ENCODE measurements at regions not wholly inside any gene's neighbourhood (a gene's known extent, or its start where the extent isn't known, plus 50 kb on each side); places are given as distances from the start of the nearest gene placed in this dataset.

DNA sequence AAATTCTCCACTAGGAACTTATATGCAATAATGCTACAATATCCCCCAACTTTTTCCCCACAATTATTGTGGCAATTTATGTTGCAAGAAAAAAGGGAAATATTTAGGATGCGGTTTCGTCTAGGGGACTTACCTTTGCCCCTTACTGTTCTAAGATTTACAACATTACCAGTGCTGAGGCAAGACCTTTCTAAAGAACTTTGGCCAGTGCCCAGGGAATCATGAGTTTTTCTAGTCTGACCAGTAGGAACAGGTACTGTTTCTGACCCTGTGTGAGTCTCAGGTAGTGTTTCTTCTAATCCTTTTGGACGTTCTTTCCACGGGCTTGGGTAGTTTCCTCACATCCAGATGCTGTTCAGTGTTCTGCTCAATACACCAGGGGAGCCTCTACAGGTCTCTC, 373.7 kb downstream of the HAPSTR1 start:
- Histone ChIP-seq H3K27ac (ENCODE audit: insufficient read depth, low read depth, low read length) (no peak overlapping the region), H3K4me2 (ENCODE audit: insufficient read depth, low read length) (no peak overlapping the region), H3K4me1 (ENCODE audit: control insufficient read depth, extremely low read depth, insufficient read depth, low read length) (no peaks in the 10 kb centered on the region), H4K20me1 (replicated peaks; ENCODE audit: control insufficient read depth, extremely low read depth, insufficient read depth, low read length) (no peaks in the 10 kb centered on the region), H3K9ac (replicated peaks; ENCODE audit: extremely low read depth, insufficient read depth, low read length) (no peak overlapping the region), H3K9me1 (replicated peaks; ENCODE audit: control insufficient read depth, extremely low read depth, insufficient read depth, low read length) (no peaks in the 10 kb centered on the region), H3K4me3 (replicated peaks in 1 of 3; ENCODE audit: insufficient read depth in 1 of 3, low read depth in 1 of 3, low read length in 3 of 3) (no peak overlapping the region), H3K27me3 (ENCODE audit: control insufficient read depth in 2 of 2, insufficient read depth in 2 of 2, low read length in 2 of 2) (no peaks in the 10 kb centered on the region), H3K79me2 (ENCODE audit: control insufficient read depth, insufficient read depth, low read length) (no peaks in the 10 kb centered on the region), H3K36me3 (ENCODE audit: control insufficient read depth in 2 of 2, extremely low read depth in 1 of 2, insufficient read depth in 2 of 2, low read length in 2 of 2) (no peaks in the 10 kb centered on the region), H3K9me3 (replicated peaks; ENCODE audit: control insufficient read depth, insufficient read depth, low read length) (no peaks in the 10 kb centered on the region), H2AFZ (ENCODE audit: low read depth, low read length) (no peak overlapping the region)
- dilution Hi-C loops (cut with MboI; ENCODE audit: extremely low pct_ligation_motif_present, low sequenced_read_pairs) = no loop called here
- no peak for DNase-seq (ENCODE audit: low read depth, low spot score)
- no TSS peak for BruUV-seq (replicated peaks)
- TF ChIP-seq POLR2A (IDR thresholded peaks at IDR 0.05; ENCODE audit: low read depth, low read length) (no peak), FOS (IDR thresholded peaks at IDR 0.05; ENCODE audit: borderline replicate concordance, insufficient read depth, low read length) (no peak), MYC (IDR thresholded peaks at IDR 0.05; ENCODE audit: low read depth, low read length) (no peak), GATA2 (IDR thresholded peaks at IDR 0.05; ENCODE audit: insufficient read depth, insufficient read length, low read depth, low read length) (no peak)
- TF ChIP-seq, protein P1, sequence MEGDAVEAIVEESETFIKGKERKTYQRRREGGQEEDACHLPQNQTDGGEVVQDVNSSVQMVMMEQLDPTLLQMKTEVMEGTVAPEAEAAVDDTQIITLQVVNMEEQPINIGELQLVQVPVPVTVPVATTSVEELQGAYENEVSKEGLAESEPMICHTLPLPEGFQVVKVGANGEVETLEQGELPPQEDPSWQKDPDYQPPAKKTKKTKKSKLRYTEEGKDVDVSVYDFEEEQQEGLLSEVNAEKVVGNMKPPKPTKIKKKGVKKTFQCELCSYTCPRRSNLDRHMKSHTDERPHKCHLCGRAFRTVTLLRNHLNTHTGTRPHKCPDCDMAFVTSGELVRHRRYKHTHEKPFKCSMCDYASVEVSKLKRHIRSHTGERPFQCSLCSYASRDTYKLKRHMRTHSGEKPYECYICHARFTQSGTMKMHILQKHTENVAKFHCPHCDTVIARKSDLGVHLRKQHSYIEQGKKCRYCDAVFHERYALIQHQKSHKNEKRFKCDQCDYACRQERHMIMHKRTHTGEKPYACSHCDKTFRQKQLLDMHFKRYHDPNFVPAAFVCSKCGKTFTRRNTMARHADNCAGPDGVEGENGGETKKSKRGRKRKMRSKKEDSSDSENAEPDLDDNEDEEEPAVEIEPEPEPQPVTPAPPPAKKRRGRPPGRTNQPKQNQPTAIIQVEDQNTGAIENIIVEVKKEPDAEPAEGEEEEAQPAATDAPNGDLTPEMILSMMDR (IDR thresholded peaks at IDR 0.05; ENCODE audit: extremely low read depth in 1 of 2, insufficient read depth in 1 of 2, low read depth in 1 of 2, low read length in 2 of 2) = no peak
- ChIA-PET POLR2A (no interaction called here), CTCF (no interaction called here)
- no peak for FAIRE-seq
- intact Hi-C loops (cut with micrococcal nuclease) = no loop called here

DNA sequence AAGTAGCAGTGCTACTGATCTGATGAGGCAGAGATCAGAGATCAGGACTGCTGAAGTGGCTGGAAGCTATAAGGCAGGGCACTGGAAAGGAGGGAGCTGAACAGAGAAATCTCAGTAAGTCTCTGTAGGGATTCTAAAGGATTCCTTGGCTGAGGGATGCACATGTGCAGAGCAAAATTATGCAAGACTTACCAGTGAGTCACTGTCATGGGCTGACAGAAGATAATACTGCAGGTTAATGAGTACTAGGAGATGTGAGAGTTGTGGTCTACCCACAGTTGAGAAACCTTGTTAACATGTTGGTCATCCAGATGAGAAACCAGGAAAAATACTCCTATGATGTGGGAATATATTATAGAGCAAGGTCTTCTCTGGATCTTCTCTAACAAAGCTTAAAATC, 378.1 kb downstream of the HAPSTR1 start:
- no peak overlapping the region for H2AFZ ChIP-seq (ENCODE audit: low read depth, low read length)
- H3K27ac ChIP-seq (ENCODE audit: insufficient read depth, low read depth, low read length) = no peak overlapping the region
- DNase-seq (ENCODE audit: low read depth, low spot score) (no peak), FAIRE-seq (no peak)
- TF ChIP-seq GATA2 (IDR thresholded peaks at IDR 0.05; ENCODE audit: insufficient read depth, insufficient read length, low read depth, low read length) = no peak
- TF ChIP-seq, protein P1 (IDR thresholded peaks at IDR 0.05; ENCODE audit: extremely low read depth in 1 of 2, insufficient read depth in 1 of 2, low read depth in 1 of 2, low read length in 2 of 2) = no peak
- TF ChIP-seq, protein P2, sequence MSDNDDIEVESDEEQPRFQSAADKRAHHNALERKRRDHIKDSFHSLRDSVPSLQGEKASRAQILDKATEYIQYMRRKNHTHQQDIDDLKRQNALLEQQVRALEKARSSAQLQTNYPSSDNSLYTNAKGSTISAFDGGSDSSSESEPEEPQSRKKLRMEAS (IDR thresholded peaks at IDR 0.05; ENCODE audit: insufficient read depth, insufficient read length) = no peak
- TF ChIP-seq POLR2AphosphoS5 (IDR thresholded peaks at IDR 0.05; ENCODE audit: insufficient read depth, low read depth, low read length) = no peak
- no peak for TF ChIP-seq FOS (IDR thresholded peaks at IDR 0.05; ENCODE audit: borderline replicate concordance, insufficient read depth, low read length)
- TF ChIP-seq EZH2 (IDR thresholded peaks at IDR 0.05; ENCODE audit: borderline replicate concordance, low read depth, low read length, severe bottlenecking) = no peak
- no peak for TF ChIP-seq MYC (IDR thresholded peaks at IDR 0.05; ENCODE audit: low read depth, low read length)
- no peak for TF ChIP-seq JUN (IDR thresholded peaks at IDR 0.05; ENCODE audit: borderline replicate concordance, insufficient read depth, insufficient read length, low read depth)
- no peak for TF ChIP-seq POLR2A (IDR thresholded peaks at IDR 0.05; ENCODE audit: low read depth, low read length)
- H3K9me3 ChIP-seq (replicated peaks; ENCODE audit: control insufficient read depth, insufficient read depth, low read length) = no peaks in the 10 kb centered on the region
- H3K4me3 ChIP-seq (replicated peaks in 1 of 3; ENCODE audit: insufficient read depth in 1 of 3, low read depth in 1 of 3, low read length in 3 of 3) = no peak overlapping the region
- no peak overlapping the region for H3K9ac ChIP-seq (replicated peaks; ENCODE audit: extremely low read depth, insufficient read depth, low read length)
- BruUV-seq (replicated peaks) = no TSS peak
- H3K4me2 ChIP-seq (ENCODE audit: insufficient read depth, low read length) = no peak overlapping the region
- no peaks in the 10 kb centered on the region for H3K9me1 ChIP-seq (replicated peaks; ENCODE audit: control insufficient read depth, extremely low read depth, insufficient read depth, low read length)
- H3K27me3 ChIP-seq (ENCODE audit: control insufficient read depth in 2 of 2, insufficient read depth in 2 of 2, low read length in 2 of 2) = no peaks in the 10 kb centered on the region
- no peaks in the 10 kb centered on the region for H3K36me3 ChIP-seq (ENCODE audit: control insufficient read depth in 2 of 2, extremely low read depth in 1 of 2, insufficient read depth in 2 of 2, low read length in 2 of 2)
- intact Hi-C loops (cut with micrococcal nuclease) (no loop called here), dilution Hi-C loops (cut with MboI; ENCODE audit: extremely low pct_ligation_motif_present, low sequenced_read_pairs) (no loop called here)
- no peaks in the 10 kb centered on the region for H3K79me2 ChIP-seq (ENCODE audit: control insufficient read depth, insufficient read depth, low read length)
- CTCF ChIA-PET = no interaction called here
- no peaks in the 10 kb centered on the region for H3K4me1 ChIP-seq (ENCODE audit: control insufficient read depth, extremely low read depth, insufficient read depth, low read length)
- H4K20me1 ChIP-seq (replicated peaks; ENCODE audit: control insufficient read depth, extremely low read depth, insufficient read depth, low read length) = no peaks in the 10 kb centered on the region
- POLR2A ChIA-PET = no interaction called here
